ENCODE measurements at regions not wholly inside any gene's neighbourhood (a gene's known extent, or its start where the extent isn't known, plus 50 kb on each side); places are given as distances from the start of the nearest gene placed in this dataset.

DNA sequence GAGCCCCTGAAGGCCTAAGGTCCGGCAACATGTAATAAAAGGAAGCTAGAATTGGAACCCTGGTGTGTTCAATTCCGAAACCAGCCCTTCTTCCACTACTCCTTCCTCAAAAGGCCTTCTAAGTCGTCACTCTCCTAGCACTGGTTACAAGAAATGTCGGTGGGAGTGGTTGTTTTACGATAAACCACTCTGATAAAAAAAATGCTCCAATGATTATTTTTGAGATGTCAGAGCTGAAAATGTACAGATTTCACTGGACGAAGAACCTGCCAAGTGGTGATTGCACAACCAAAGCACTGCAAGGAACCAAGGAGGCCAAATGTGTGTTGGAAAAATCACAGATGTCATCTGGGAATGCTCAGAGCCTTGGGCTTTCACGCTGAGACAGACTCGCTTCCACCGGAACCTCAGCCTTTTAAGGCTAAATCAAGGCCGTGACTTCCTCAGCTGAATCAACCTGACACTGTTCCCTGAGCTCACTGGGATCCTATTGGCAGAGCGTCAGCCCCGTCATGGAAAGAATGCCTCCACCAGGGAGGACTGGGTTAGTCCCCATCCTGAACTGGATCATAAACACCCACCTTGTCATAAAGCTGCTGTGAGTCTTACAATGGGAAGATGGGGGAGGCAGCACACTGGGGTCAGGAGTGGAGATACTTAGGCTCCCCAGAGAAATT lies 108.1 kb upstream of the THBS1 start:
- TF ChIP-seq, protein P1, sequence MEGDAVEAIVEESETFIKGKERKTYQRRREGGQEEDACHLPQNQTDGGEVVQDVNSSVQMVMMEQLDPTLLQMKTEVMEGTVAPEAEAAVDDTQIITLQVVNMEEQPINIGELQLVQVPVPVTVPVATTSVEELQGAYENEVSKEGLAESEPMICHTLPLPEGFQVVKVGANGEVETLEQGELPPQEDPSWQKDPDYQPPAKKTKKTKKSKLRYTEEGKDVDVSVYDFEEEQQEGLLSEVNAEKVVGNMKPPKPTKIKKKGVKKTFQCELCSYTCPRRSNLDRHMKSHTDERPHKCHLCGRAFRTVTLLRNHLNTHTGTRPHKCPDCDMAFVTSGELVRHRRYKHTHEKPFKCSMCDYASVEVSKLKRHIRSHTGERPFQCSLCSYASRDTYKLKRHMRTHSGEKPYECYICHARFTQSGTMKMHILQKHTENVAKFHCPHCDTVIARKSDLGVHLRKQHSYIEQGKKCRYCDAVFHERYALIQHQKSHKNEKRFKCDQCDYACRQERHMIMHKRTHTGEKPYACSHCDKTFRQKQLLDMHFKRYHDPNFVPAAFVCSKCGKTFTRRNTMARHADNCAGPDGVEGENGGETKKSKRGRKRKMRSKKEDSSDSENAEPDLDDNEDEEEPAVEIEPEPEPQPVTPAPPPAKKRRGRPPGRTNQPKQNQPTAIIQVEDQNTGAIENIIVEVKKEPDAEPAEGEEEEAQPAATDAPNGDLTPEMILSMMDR (IDR thresholded peaks at IDR 0.05; ENCODE audit: low read length) = no peak
- TF ChIP-seq EZH2 (IDR thresholded peaks at IDR 0.05; ENCODE audit: borderline replicate concordance, low read length) = no peak
